ENCODE measurements at regions not wholly inside any gene's neighbourhood (a gene's known extent, or its start where the extent isn't known, plus 50 kb on each side); places are given as distances from the start of the nearest gene placed in this dataset.

DNA sequence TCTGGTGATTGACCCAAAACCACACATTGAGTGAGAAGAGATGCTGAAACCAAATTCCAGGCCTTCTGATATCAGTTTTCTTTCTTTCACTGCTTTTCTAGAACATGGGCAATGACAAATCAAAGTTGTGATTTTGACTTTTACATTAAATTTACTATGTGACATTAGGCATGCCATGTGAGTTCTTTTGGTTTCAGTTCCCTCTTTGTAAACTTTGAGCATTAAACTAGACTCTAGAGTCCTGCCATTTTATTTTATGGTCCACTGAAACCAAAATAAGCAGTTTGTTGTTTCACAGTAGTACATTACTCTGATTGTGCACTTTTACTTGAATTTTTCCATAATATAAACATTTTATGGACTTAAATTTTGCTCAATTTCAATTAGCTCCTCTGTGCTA lies 381.1 kb upstream of the SEMA3D start:
- Histone ChIP-seq H3K4me1 (no peaks in the 10 kb centered on the region), H3K9me3 (no peaks in the 10 kb centered on the region), H3K27me3 (no peaks in the 10 kb centered on the region), H3K4me3 (no peak overlapping the region), H3K27ac (no peak overlapping the region), H3K36me3 (no peaks in the 10 kb centered on the region)
- intact Hi-C loops (cut with DNase I): no loop called here
- DNase-seq (no peak), ATAC-seq (no peak)
- TF ChIP-seq, protein P1, sequence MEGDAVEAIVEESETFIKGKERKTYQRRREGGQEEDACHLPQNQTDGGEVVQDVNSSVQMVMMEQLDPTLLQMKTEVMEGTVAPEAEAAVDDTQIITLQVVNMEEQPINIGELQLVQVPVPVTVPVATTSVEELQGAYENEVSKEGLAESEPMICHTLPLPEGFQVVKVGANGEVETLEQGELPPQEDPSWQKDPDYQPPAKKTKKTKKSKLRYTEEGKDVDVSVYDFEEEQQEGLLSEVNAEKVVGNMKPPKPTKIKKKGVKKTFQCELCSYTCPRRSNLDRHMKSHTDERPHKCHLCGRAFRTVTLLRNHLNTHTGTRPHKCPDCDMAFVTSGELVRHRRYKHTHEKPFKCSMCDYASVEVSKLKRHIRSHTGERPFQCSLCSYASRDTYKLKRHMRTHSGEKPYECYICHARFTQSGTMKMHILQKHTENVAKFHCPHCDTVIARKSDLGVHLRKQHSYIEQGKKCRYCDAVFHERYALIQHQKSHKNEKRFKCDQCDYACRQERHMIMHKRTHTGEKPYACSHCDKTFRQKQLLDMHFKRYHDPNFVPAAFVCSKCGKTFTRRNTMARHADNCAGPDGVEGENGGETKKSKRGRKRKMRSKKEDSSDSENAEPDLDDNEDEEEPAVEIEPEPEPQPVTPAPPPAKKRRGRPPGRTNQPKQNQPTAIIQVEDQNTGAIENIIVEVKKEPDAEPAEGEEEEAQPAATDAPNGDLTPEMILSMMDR (IDR thresholded peaks at IDR 0.05): no peak

DNA sequence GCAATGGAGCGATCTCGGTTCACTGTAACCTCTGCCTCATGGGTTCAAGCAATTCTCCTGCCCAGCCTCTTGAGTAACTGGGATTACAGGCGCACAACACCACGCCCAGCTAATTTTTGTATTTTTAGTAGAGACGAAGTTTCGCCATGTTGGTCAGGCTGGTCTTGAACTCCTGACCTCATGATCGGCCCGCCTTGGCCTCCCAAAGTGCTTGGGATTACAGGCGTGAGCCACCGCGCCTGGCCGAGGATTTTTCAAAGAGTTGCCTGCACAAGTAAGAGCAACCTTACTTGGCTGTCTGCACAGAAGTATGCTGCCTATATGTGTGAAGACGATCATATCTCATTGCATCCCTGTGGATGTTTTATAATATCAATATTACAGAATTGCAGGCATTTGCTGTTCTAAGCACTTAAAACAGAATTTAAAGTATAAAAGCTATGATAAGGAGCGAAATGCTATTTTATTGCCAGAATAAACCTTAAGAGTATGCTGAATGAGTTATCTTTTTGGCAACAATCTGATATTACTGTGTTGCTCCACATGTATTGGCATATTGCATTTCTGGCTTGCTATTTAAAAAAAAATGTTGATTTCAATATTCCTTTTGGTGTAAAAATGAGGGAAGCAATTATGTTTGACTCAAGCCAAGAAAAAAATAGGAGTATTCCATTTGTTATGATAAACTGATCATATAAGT lies 379.4 kb upstream of the SEMA3D start:
- intact Hi-C loops (cut with DNase I): no loop called here
- ATAC-seq: no peak
- TF ChIP-seq, protein P1 (IDR thresholded peaks at IDR 0.05): no peak

DNA sequence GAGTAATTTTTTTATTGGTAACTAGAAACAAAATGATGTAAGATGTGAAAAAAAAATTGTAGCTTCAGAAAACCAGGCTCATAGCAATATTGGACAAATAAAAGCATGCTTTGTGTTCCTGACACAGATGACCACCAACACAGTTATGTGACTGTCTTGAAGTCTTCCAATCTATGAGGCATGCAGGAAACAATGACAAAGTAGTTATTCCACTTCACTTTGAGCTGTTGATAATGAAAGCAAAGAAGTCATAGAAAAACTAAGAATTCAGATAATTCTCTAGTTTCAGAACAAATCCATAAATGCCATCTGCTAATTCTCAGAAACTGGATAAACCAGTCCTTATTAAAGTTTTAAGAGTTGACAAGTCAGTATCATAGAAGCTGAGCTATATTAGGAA lies 378.4 kb upstream of the SEMA3D start:
- DNase-seq (no peak), ATAC-seq (no peak)
- Histone ChIP-seq H3K36me3 (no peaks in the 10 kb centered on the region), H3K4me3 (no peak overlapping the region), H3K9me3 (no peaks in the 10 kb centered on the region), H3K4me1 (no peaks in the 10 kb centered on the region), H3K27me3 (no peaks in the 10 kb centered on the region), H3K27ac (no peak overlapping the region)
- intact Hi-C loops (cut with DNase I): no loop called here
- TF ChIP-seq, protein P1 (IDR thresholded peaks at IDR 0.05): no peak

More for the DNA sequence above, 379.4 kb upstream of the SEMA3D start:
- Histone ChIP-seq H3K27me3 (no peaks in the 10 kb centered on the region), H3K9me3 (no peaks in the 10 kb centered on the region), H3K27ac (no peak overlapping the region), H3K4me3 (no peak overlapping the region), H3K4me1 (no peaks in the 10 kb centered on the region), H3K36me3 (no peaks in the 10 kb centered on the region)
- DNase-seq: no peak
- 86 to 94% methylated on average over 14 of the region's 14 CpGs for WGBS, 2 donors

DNA sequence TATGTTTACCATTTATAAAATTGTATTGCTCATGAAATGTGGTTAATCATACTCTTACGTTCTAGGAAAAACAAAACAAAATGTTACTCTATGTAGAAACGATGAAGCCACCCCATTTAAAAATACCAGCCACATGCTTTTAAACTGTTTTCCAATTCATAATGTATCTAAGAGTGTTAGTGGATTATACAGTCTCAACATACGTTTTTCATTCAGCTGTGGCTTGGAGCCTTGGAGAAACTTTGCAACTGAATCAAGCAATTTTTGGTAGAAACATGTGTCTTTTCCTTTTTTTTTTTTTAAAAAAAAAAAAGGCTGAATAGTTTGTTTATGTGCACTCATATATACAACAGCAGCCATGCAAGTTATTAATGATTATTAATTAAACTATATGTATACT lies 378.0 kb upstream of the SEMA3D start:
- Histone ChIP-seq H3K27ac (no peak overlapping the region), H3K27me3 (no peaks in the 10 kb centered on the region), H3K4me3 (no peak overlapping the region), H3K9me3 (no peaks in the 10 kb centered on the region), H3K4me1 (no peaks in the 10 kb centered on the region), H3K36me3 (no peaks in the 10 kb centered on the region)
- DNase-seq (no peak), ATAC-seq (no peak)
- TF ChIP-seq, protein P1 (IDR thresholded peaks at IDR 0.05): no peak
- intact Hi-C loops (cut with DNase I): no loop called here
- WGBS, 2 donors: 55 to 75% methylated on average over 3 of the region's 3 CpGs
